ENCODE measurements at regions not wholly inside any gene's neighbourhood (a gene's known extent, or its start where the extent isn't known, plus 50 kb on each side); places are given as distances from the start of the nearest gene placed in this dataset.
A peak's percentile ranks its signal among the peaks of the same experiment; 100 is the strongest.

- no peak for DNase-seq
Measured at GRCh38 chr4:166493924-166494345, 620.9 kb downstream of the TLL1 start.

GRCh38 chr4:166498546-166498945, 625.5 kb downstream of the TLL1 start:
- DNase-seq, result no peak
- Histone ChIP-seq H3K27me3 (no peaks in the 10 kb centered on the region), H3K4me3 (no peak overlapping the region), H3K27ac (no peak overlapping the region), H3K4me1 (no peaks in the 10 kb centered on the region), H3K9me3 (no peaks in the 10 kb centered on the region), H3K36me3 (no peaks in the 10 kb centered on the region)
- 52 to 63% methylated on average over 3 of the region's 3 CpGs for WGBS, 2 donors
- intact Hi-C loops (cut with DNase I), result no loop called here
- TF ChIP-seq CTCF (IDR thresholded peaks at IDR 0.05), result no peak
- TF ChIP-seq POLR2A (IDR thresholded peaks at IDR 0.05), result no peak

More at GRCh38 chr4:166493924-166494345, 620.9 kb downstream of the TLL1 start:
- TF ChIP-seq POLR2A (IDR thresholded peaks at IDR 0.05) (no peak), CTCF (IDR thresholded peaks at IDR 0.05) (no peak)
- H3K27me3 ChIP-seq, result no peaks in the 10 kb centered on the region
- intact Hi-C loops (cut with DNase I), result no loop called here
- no peak overlapping the region for H3K27ac ChIP-seq
- no peaks in the 10 kb centered on the region for H3K36me3 ChIP-seq
- WGBS, 2 donors, result 16 to 33% methylated on average over 2 of the region's 2 CpGs
- no peaks in the 10 kb centered on the region for H3K4me1 ChIP-seq
- no peaks in the 10 kb centered on the region for H3K9me3 ChIP-seq
- H3K4me3 ChIP-seq, result no peak overlapping the region

- Histone ChIP-seq H3K36me3 (no peaks in the 10 kb centered on the region), H3K27ac (no peak overlapping the region), H3K4me3 (no peak overlapping the region), H3K4me1 (no peaks in the 10 kb centered on the region), H3K9me3 (no peaks in the 10 kb centered on the region), H3K27me3 (no peaks in the 10 kb centered on the region)
- 37 to 38% methylated on average over 4 of the region's 4 CpGs for WGBS, 2 donors
- intact Hi-C loops (cut with DNase I), result no loop called here
- DNase-seq, result no peak
- no peak for TF ChIP-seq POLR2A (IDR thresholded peaks at IDR 0.05)
- TF ChIP-seq CTCF (IDR thresholded peaks at IDR 0.05), result no peak
Measured at GRCh38 chr4:166499820-166500219, 626.8 kb downstream of the TLL1 start.

- WGBS, 2 donors, result 30 to 42% methylated on average over 11 to 13 of the region's 13 CpGs
- DNase-seq, result no peak
- H3K36me3 ChIP-seq, result no peaks in the 10 kb centered on the region
Measured at GRCh38 chr4:166501941-166502382, 628.9 kb downstream of the TLL1 start.

GRCh38 chr4:166502660-166503059, 629.6 kb downstream of the TLL1 start:
- H3K4me3 ChIP-seq, result no peak overlapping the region
- no peaks in the 10 kb centered on the region for H3K9me3 ChIP-seq
- H3K27me3 ChIP-seq, result no peaks in the 10 kb centered on the region
- no peak for DNase-seq
- H3K4me1 ChIP-seq, result no peaks in the 10 kb centered on the region
- no peak overlapping the region for H3K27ac ChIP-seq
- TF ChIP-seq POLR2A (IDR thresholded peaks at IDR 0.05), result no peak
- no peak for TF ChIP-seq CTCF (IDR thresholded peaks at IDR 0.05)
- WGBS, 2 donors, result 91 to 100% methylated on average over 1 to 4 of the region's 9 CpGs
- H3K36me3 ChIP-seq, result no peaks in the 10 kb centered on the region
- intact Hi-C loops (cut with DNase I), result no loop called here

More at GRCh38 chr4:166501941-166502382, 628.9 kb downstream of the TLL1 start:
- Histone ChIP-seq H3K9me3 (no peaks in the 10 kb centered on the region), H3K27ac (no peak overlapping the region), H3K27me3 (no peaks in the 10 kb centered on the region), H3K4me1 (no peaks in the 10 kb centered on the region), H3K4me3 (no peak overlapping the region)
- TF ChIP-seq POLR2A (IDR thresholded peaks at IDR 0.05) (no peak), CTCF (IDR thresholded peaks at IDR 0.05) (peak in 1 of 6 experiments; percentile 17)
- intact Hi-C loops (cut with DNase I), result no loop called here

Data from esophagus squamous epithelium (tissue), 5 donors.